K562 (cell line): ENCODE measurements at regions not wholly inside any gene's neighbourhood (a gene's known extent, or its start where the extent isn't known, plus 50 kb on each side); places are given as distances from the start of the nearest gene placed in this dataset.

ENCODE experiments used
- ATAC-seq: fragments of 200-7000 bp; cut with Tn5 transposase; 3 replicates; pipeline ENCODE4 v1.9.1; 2020; ENCODE audit warnings: moderate library complexity
- BruUV-seq: library from RNA; stranded (reverse); fragments of 400-500 nt; replicated peaks from 2 replicates; lab custom pipeline; 2021; lab: Mats Ljungman, UMichigan
- CTCF ChIA-PET: fragments of 300-600 bp; formaldehyde crosslinking; extraction: SDS; loops from one replicate; lab custom pipeline; 2021; ENCODE audit warnings: low intra/inter-chr PET ratio; lab: Yijun Ruan, JAX
- POLR2A ChIA-PET: fragments of 300-600, 350-650 bp; sonication (Branson Sonifier 250); formaldehyde crosslinking; extraction: SDS; loops from one replicate; lab custom pipeline; 2021; ENCODE audit warnings: antibody characterized with exemption, inconsistent platforms; lab: Yijun Ruan, JAX
- DNase-seq, 4 experiments: peaks; one replicate each; pipeline versions ENCODE4 v3.0.0 to v3.0.0-alpha.2; 2011 to 2018; ENCODE audit warnings: low spot score in 3 of 4, mixed read lengths in 3 of 4; ENCODE audit errors: extremely low read depth in 1 of 4
- FAIRE-seq: peaks from 2 replicates; lab custom pipeline; 2011; peaks lifted over from hg19 to GRCh38; lab: Jason Lieb, UNC
- H2AFZ ChIP-seq: 2 replicates; pipeline ENCODE4 v1.6.0; 2011; ENCODE audit warnings: low read depth, low read length, control low read depth, inconsistent platforms
- H3K27ac ChIP-seq: fragments of 200-600 bp; 3 replicates; pipeline ENCODE4 v1.8.0; 2011; ENCODE audit warnings: low read depth, mild to moderate bottlenecking, control low read depth, inconsistent platforms, low read length, moderate library complexity, mixed read lengths; ENCODE audit errors: extremely low read depth
- H3K27me3 ChIP-seq, 2 experiments: fragments of 300-600 bp in 1 of 2; 2 replicates in 1 of 2; 3 replicates in 1 of 2; pipeline versions ENCODE4 v1.6.0 to v1.8.0; 2011; ENCODE audit warnings: inconsistent platforms in 2 of 2, low read length in 2 of 2, mild to moderate bottlenecking in 1 of 2, mixed read lengths in 1 of 2, moderate library complexity in 1 of 2; ENCODE audit not compliant: control insufficient read depth in 2 of 2, insufficient read depth in 2 of 2
- H3K36me3 ChIP-seq: fragments of 300-600 bp; 3 replicates; pipeline ENCODE4 v1.8.0; 2011; ENCODE audit warnings: mild to moderate bottlenecking, low read length, inconsistent platforms; ENCODE audit not compliant: control insufficient read depth, insufficient read depth
- H3K4me1 ChIP-seq, 2 experiments: fragments of 200-600 bp in 1 of 2; replicated peaks in 1 of 2; 2 replicates in 1 of 2; 3 replicates in 1 of 2; pipeline versions ENCODE4 v1.5.1 to v1.8.0; 2011; ENCODE audit warnings: inconsistent platforms in 2 of 2, low read length in 2 of 2, mild to moderate bottlenecking in 1 of 2, mixed read lengths in 1 of 2, moderate library complexity in 1 of 2; ENCODE audit not compliant: control insufficient read depth in 2 of 2, insufficient read depth in 2 of 2
- H3K4me2 ChIP-seq: 2 replicates; pipeline ENCODE4 v1.6.1; 2011; ENCODE audit warnings: low read length, control low read depth, inconsistent platforms, mixed read lengths; ENCODE audit not compliant: insufficient read depth
- H3K4me3 ChIP-seq: fragments of 200-600 bp; sonication (generic), shearing (Covaris generic); 2 replicates; pipeline ENCODE4 v1.5.1; 2016; ENCODE audit warnings: control low read depth, inconsistent platforms
- H3K79me2 ChIP-seq: fragments of 200-600 bp; 3 replicates; pipeline ENCODE4 v1.8.0; 2011; ENCODE audit warnings: low read length, inconsistent platforms; ENCODE audit not compliant: control insufficient read depth, insufficient read depth
- H3K9ac ChIP-seq, 2 experiments: 2 replicates each; pipeline versions ENCODE4 v1.6.0 to v1.6.1; 2011; ENCODE audit warnings: low read depth in 2 of 2, low read length in 2 of 2, control low read depth in 1 of 2, inconsistent platforms in 1 of 2, mild to moderate bottlenecking in 1 of 2, mixed read lengths in 1 of 2; ENCODE audit not compliant: insufficient read depth in 1 of 2
- H3K9me1 ChIP-seq: one replicate; pipeline ENCODE4 v1.6.0; 2011; ENCODE audit warnings: inconsistent platforms, mild to moderate bottlenecking, low read length, moderate library complexity; ENCODE audit not compliant: control insufficient read depth, insufficient read depth
- H3K9me3 ChIP-seq: replicated peaks from 2 replicates; pipeline ENCODE4 v1.5.1; 2011; ENCODE audit warnings: low read depth, low read length, inconsistent platforms; ENCODE audit not compliant: control insufficient read depth, insufficient read depth
- H4K20me1 ChIP-seq: replicated peaks from 2 replicates; pipeline ENCODE4 v1.6.1; 2011; ENCODE audit warnings: low read length, inconsistent platforms, mixed read lengths; ENCODE audit not compliant: control insufficient read depth, insufficient read depth
- BRD9 ChIP-seq: fragments of 450-650 bp; IDR thresholded peaks from 2 replicates; pipeline ENCODE4 v1.6.1; 2018; ENCODE audit warnings: low read depth; ENCODE audit not compliant: partially characterized antibody
- CUX1 ChIP-seq: fragments of 200-800 bp; sonication (Bioruptor generic); IDR thresholded peaks from 2 replicates; pipeline ENCODE4 v1.6.1; 2016; ENCODE audit warnings: missing genetic modification characterization, missing compliant biosample characterization
- MCM3 ChIP-seq: fragments of 450-650 bp; IDR thresholded peaks from 2 replicates; pipeline ENCODE4 v1.6.1; 2016
- MYNN ChIP-seq, 2 experiments: sonication (generic); formaldehyde crosslinking in 1 of 2; IDR thresholded peaks; 2 replicates each; pipeline versions ENCODE4 v1.5.0 to v1.6.1; 2016 to 2020; ENCODE audit warnings: antibody characterized with exemption in 1 of 2, missing genetic modification reagents in 1 of 2
- RBM14 ChIP-seq: fragments of 200-400 bp; formaldehyde crosslinking; IDR thresholded peaks from 2 replicates; pipeline ENCODE4 v1.6.1; 2018; ENCODE audit warnings: low read depth, mild to moderate bottlenecking, low read length, moderate library complexity, borderline replicate concordance; ENCODE audit not compliant: insufficient read depth
- WGBS: fragments of 100-300 bp; shearing (Covaris generic); methylation state at CpG from one replicate; pipeline ENCODE4 v1.1.6; 2016; ENCODE audit warnings: low coverage, mixed read lengths; ENCODE audit not compliant: insufficient coverage; ENCODE audit errors: missing lambda C conversion rate; 5-methylcytosine and 5-hydroxymethylcytosine counted together
- in situ Hi-C: fragments of 300-500 bp; cut with MboI; formaldehyde crosslinking; loops from 4 replicates; pipeline ENCODE4 v1.15.0; 2018; ENCODE audit warnings: inconsistent platforms, mixed read lengths
- intact Hi-C: fragments of 100-400 bp; cut with micrococcal nuclease; formaldehyde crosslinking; loops from 2 replicates; pipeline ENCODE4 v1.14.2; 2022
- TF ChIP-seq, protein P1 (sequence below): fragments of 450-650 bp; IDR thresholded peaks from 2 replicates; pipeline ENCODE4 v1.6.1; 2016; ENCODE audit warnings: mild to moderate bottlenecking
- TF ChIP-seq, protein P2 (sequence below): fragments of 250-450 bp; sonication (Bioruptor Pico); IDR thresholded peaks from 2 replicates; pipeline ENCODE4 v1.4.0; 2020

- no peaks in the 10 kb centered on the region for H3K4me1 ChIP-seq
- no peak overlapping the region for H3K4me3 ChIP-seq
- no peak for FAIRE-seq
- intact Hi-C loops = no loop called here
- H3K27me3 ChIP-seq = peaks cover 6 to 11% of the 10 kb centered on the region in 2 experiments; a peak in 4 of 5 replicates
- BruUV-seq = no TSS peak
- no peak overlapping the region for H3K27ac ChIP-seq
- no peaks in the 10 kb centered on the region for H3K79me2 ChIP-seq
- H3K36me3 ChIP-seq = no peaks in the 10 kb centered on the region
- no peak overlapping the region for H2AFZ ChIP-seq
- ATAC-seq = no peak
- no peaks in the 10 kb centered on the region; the same call in 1 of the 2 replicates for H4K20me1 ChIP-seq
- POLR2A ChIA-PET = no interaction called here
- no peak overlapping the region for H3K9ac ChIP-seq
- no peaks in the 10 kb centered on the region for H3K9me3 ChIP-seq
- CTCF ChIA-PET = no interaction called here
- H3K4me2 ChIP-seq = no peak overlapping the region
- no peaks in the 10 kb centered on the region for H3K9me1 ChIP-seq
- in situ Hi-C loops = no loop called here
- DNase-seq = no peak
- WGBS = under 1% methylated on average over 9 of the region's 9 CpGs
- TF ChIP-seq, protein P1, sequence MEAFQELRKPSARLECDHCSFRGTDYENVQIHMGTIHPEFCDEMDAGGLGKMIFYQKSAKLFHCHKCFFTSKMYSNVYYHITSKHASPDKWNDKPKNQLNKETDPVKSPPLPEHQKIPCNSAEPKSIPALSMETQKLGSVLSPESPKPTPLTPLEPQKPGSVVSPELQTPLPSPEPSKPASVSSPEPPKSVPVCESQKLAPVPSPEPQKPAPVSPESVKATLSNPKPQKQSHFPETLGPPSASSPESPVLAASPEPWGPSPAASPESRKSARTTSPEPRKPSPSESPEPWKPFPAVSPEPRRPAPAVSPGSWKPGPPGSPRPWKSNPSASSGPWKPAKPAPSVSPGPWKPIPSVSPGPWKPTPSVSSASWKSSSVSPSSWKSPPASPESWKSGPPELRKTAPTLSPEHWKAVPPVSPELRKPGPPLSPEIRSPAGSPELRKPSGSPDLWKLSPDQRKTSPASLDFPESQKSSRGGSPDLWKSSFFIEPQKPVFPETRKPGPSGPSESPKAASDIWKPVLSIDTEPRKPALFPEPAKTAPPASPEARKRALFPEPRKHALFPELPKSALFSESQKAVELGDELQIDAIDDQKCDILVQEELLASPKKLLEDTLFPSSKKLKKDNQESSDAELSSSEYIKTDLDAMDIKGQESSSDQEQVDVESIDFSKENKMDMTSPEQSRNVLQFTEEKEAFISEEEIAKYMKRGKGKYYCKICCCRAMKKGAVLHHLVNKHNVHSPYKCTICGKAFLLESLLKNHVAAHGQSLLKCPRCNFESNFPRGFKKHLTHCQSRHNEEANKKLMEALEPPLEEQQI = no peak
- TF ChIP-seq MCM3 = no peak
- TF ChIP-seq CUX1 = no peak
- no peak for TF ChIP-seq MYNN (IDR thresholded peaks at IDR 0.05)
- no peak for TF ChIP-seq MYNN (CRISPR knock-in tag; IDR thresholded peaks at IDR 0.05)
- TF ChIP-seq, protein P2, sequence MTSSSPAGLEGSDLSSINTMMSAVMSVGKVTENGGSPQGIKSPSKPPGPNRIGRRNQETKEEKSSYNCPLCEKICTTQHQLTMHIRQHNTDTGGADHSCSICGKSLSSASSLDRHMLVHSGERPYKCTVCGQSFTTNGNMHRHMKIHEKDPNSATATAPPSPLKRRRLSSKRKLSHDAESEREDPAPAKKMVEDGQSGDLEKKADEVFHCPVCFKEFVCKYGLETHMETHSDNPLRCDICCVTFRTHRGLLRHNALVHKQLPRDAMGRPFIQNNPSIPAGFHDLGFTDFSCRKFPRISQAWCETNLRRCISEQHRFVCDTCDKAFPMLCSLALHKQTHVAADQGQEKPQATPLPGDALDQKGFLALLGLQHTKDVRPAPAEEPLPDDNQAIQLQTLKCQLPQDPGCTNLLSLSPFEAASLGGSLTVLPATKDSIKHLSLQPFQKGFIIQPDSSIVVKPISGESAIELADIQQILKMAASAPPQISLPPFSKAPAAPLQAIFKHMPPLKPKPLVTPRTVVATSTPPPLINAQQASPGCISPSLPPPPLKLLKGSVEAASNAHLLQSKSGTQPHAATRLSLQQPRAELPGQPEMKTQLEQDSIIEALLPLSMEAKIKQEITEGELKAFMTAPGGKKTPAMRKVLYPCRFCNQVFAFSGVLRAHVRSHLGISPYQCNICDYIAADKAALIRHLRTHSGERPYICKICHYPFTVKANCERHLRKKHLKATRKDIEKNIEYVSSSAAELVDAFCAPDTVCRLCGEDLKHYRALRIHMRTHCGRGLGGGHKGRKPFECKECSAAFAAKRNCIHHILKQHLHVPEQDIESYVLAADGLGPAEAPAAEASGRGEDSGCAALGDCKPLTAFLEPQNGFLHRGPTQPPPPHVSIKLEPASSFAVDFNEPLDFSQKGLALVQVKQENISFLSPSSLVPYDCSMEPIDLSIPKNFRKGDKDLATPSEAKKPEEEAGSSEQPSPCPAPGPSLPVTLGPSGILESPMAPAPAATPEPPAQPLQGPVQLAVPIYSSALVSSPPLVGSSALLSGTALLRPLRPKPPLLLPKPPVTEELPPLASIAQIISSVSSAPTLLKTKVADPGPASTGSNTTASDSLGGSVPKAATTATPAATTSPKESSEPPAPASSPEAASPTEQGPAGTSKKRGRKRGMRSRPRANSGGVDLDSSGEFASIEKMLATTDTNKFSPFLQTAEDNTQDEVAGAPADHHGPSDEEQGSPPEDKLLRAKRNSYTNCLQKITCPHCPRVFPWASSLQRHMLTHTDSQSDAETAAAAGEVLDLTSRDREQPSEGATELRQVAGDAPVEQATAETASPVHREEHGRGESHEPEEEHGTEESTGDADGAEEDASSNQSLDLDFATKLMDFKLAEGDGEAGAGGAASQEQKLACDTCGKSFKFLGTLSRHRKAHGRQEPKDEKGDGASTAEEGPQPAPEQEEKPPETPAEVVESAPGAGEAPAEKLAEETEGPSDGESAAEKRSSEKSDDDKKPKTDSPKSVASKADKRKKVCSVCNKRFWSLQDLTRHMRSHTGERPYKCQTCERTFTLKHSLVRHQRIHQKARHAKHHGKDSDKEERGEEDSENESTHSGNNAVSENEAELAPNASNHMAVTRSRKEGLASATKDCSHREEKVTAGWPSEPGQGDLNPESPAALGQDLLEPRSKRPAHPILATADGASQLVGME (CRISPR knock-in tag) = no peak
- TF ChIP-seq BRD9 = no peak
- no peak for TF ChIP-seq RBM14
These were observed 84.6 kb downstream of the BOD1 start for GRCh38 chr5:173531863-173532262.
